ENCODE measurements at regions not wholly inside any gene's neighbourhood (a gene's known extent, or its start where the extent isn't known, plus 50 kb on each side); places are given as distances from the start of the nearest gene placed in this dataset.

GRCh38 chr6:137740091-137740755 is 126.8 kb upstream of the TNFAIP3 start:
- no peak overlapping the region for H3K4me2 ChIP-seq
- FAIRE-seq, result no peak
- 77% methylated on average over 7 of the region's 7 CpGs for WGBS (ENCODE audit: missing lambda C conversion rate)
- H3K4me3 ChIP-seq, result no peak overlapping the region
- ChIA-PET POLR2A (no interaction called here), CTCF (interaction anchor here (0.5 kb wide), 1 partner anchor 75 kb away, joined by 3 read pairs; no protein-coding TSS in a partner anchor)
- no peak for ATAC-seq
- H3K9me3 ChIP-seq, result no peaks in the 10 kb centered on the region
- DNase-seq (ENCODE audit: low read depth in 1 of 2, low spot score in 1 of 2), result no peak
- no peak overlapping the region for H3K27ac ChIP-seq
- H3K4me1 ChIP-seq, result peaks cover 6% of the 10 kb centered on the region; the same call in 2 of the 3 replicates
- TF ChIP-seq RNF2 (IDR thresholded peaks at IDR 0.05; ENCODE audit: borderline replicate concordance, low read depth) (no peak), KDM1A (IDR thresholded peaks at IDR 0.05; ENCODE audit: low read depth) (no peak), HOXA7 (CRISPR knock-in tag; IDR thresholded peaks at IDR 0.05) (no peak)

GRCh38 chr6:137740967-137741761 is 125.9 kb upstream of the TNFAIP3 start:
- H3K9me3 ChIP-seq, result no peaks in the 10 kb centered on the region
- ChIA-PET CTCF (interaction anchor here (0.5 kb wide), 1 partner anchor 74 kb away, joined by 3 read pairs; no protein-coding TSS in a partner anchor), POLR2A (no interaction called here)
- ATAC-seq (peak in 1 of 2 experiments; percentile 29; a peak in 1 of 6 replicates), DNase-seq (ENCODE audit: low read depth in 1 of 2, low spot score in 1 of 2) (no peak), FAIRE-seq (no peak)
- H3K4me2 ChIP-seq, result no peak overlapping the region
- H3K27ac ChIP-seq, result no peak overlapping the region
- no peak overlapping the region for H3K4me3 ChIP-seq
- TF ChIP-seq TFCP2L1 (CRISPR knock-in tag; IDR thresholded peaks at IDR 0.05) (no peak), CHD4 (IDR thresholded peaks at IDR 0.05; ENCODE audit: borderline replicate concordance) (no peak), PHF8 (IDR thresholded peaks at IDR 0.05; ENCODE audit: borderline replicate concordance, low read depth) (no peak), FOXS1 (CRISPR knock-in tag; IDR thresholded peaks at IDR 0.05) (no peak), HES2 (IDR thresholded peaks at IDR 0.05) (no peak)
- peaks cover 6% of the 10 kb centered on the region; the same call in 2 of the 3 replicates for H3K4me1 ChIP-seq
- WGBS (ENCODE audit: missing lambda C conversion rate), result 66% methylated on average over 10 of the region's 10 CpGs

GRCh38 chr6:137743493-137743892 is 123.6 kb upstream of the TNFAIP3 start:
- no peak overlapping the region for H3K4me3 ChIP-seq
- 61% methylated on average over 4 of the region's 4 CpGs for WGBS (ENCODE audit: missing lambda C conversion rate)
- no peaks in the 10 kb centered on the region; the same call in 2 of the 3 replicates for H3K4me1 ChIP-seq
- H3K4me2 ChIP-seq, result no peak overlapping the region
- ChIA-PET POLR2A (interaction anchor here (0.7 kb wide), 1 partner anchor 446 kb away, joined by 6 read pairs; no protein-coding TSS in a partner anchor), CTCF (interaction anchor here (1.4 kb wide), 1 partner anchor 35 kb away, joined by 3 read pairs; no protein-coding TSS in a partner anchor)
- ATAC-seq, result no peak
- no peak for FAIRE-seq
- no peak for DNase-seq (ENCODE audit: low read depth in 1 of 2, low spot score in 1 of 2)
- H3K9me3 ChIP-seq, result no peaks in the 10 kb centered on the region
- TF ChIP-seq KDM1A (IDR thresholded peaks at IDR 0.05; ENCODE audit: low read depth) (no peak), RFX5 (IDR thresholded peaks at IDR 0.05) (no peak), SMC3 (IDR thresholded peaks at IDR 0.05) (no peak), FOSB (CRISPR knock-in tag; IDR thresholded peaks at IDR 0.05) (no peak), POLR2AphosphoS2 (conservative IDR thresholded peaks at IDR 0.05; ENCODE audit: low read length) (no peak), HDAC2 (IDR thresholded peaks at IDR 0.05) (no peak), ESRRA (IDR thresholded peaks at IDR 0.05; ENCODE audit: borderline replicate concordance, low read length) (no peak), EHMT2 (IDR thresholded peaks at IDR 0.05; ENCODE audit: low read depth) (no peak), REST (IDR thresholded peaks at IDR 0.05) (no peak)
- no peak overlapping the region for H3K27ac ChIP-seq

Data from A549 (cell line).